PC-9 (cell line): ENCODE measurements at regions not wholly inside any gene's neighbourhood (a gene's known extent, or its start where the extent isn't known, plus 50 kb on each side); places are given as distances from the start of the nearest gene placed in this dataset.

ENCODE experiments used
- BruUV-seq: library from RNA; stranded (reverse); fragments of 400-500 nt; replicated peaks from 2 replicates; lab custom pipeline; 2021; lab: Mats Ljungman, UMichigan
- CTCF ChIA-PET: fragments of 300-600 bp; sonication (Branson Sonifier 250); formaldehyde crosslinking; loops from one replicate; lab custom pipeline; 2022; ENCODE audit warnings: antibody characterized with exemption; lab: Charles Lee
- POLR2A ChIA-PET: fragments of 300-600 bp; sonication (Branson Sonifier 250); formaldehyde crosslinking; loops from one replicate; lab custom pipeline; 2022; ENCODE audit warnings: antibody characterized with exemption; ENCODE audit not compliant: unreplicated experiment; lab: Charles Lee
- DNase-seq, 2 experiments: peaks; one replicate each; pipeline versions ENCODE4 v3.0.0 to v3.0.0-alpha.2; 2015 to 2022; ENCODE audit warnings: mixed read lengths in 1 of 2
- H2AFZ ChIP-seq: fragments of 200-600 bp; sonication (generic); 2 replicates; pipeline ENCODE4 v1.8.1; 2017; ENCODE audit warnings: antibody characterized with exemption
- H3F3A ChIP-seq: fragments of 200-600 bp; sonication (generic); 2 replicates; pipeline ENCODE4 v1.8.1; 2017; ENCODE audit warnings: antibody characterized with exemption, mild to moderate bottlenecking, low read depth; ENCODE audit not compliant: insufficient read depth
- H3K27ac ChIP-seq: fragments of 200-600 bp; sonication (generic); 2 replicates; pipeline ENCODE4 v1.6.1; 2016; ENCODE audit warnings: mixed run types
- H3K27me3 ChIP-seq: fragments of 200-600 bp; sonication (generic); 2 replicates; pipeline ENCODE4 v1.6.1; 2016; ENCODE audit warnings: low read depth, mixed run types; ENCODE audit not compliant: insufficient read depth
- H3K36me3 ChIP-seq: fragments of 200-600 bp; sonication (generic); 2 replicates; pipeline ENCODE4 v1.6.1; 2016; ENCODE audit warnings: low read depth, mixed run types
- H3K4me1 ChIP-seq: fragments of 200-600 bp; sonication (generic); replicated peaks from 2 replicates; pipeline ENCODE4 v1.6.1; 2016; ENCODE audit warnings: mixed run types; ENCODE audit not compliant: insufficient read depth
- H3K4me2 ChIP-seq: fragments of 200-600 bp; sonication (generic); 2 replicates; pipeline ENCODE4 v1.6.1; 2017; ENCODE audit warnings: mixed run types
- H3K4me3 ChIP-seq: fragments of 200-600 bp; sonication (generic); 2 replicates; pipeline ENCODE4 v1.6.1; 2016; ENCODE audit warnings: mixed run types
- H3K79me2 ChIP-seq: fragments of 200-600 bp; sonication (generic); 2 replicates; pipeline ENCODE4 v1.6.1; 2017; ENCODE audit warnings: low read depth, mixed run types
- H3K9me2 ChIP-seq: fragments of 200-600 bp; sonication (generic); 2 replicates; pipeline ENCODE4 v1.8.1; 2017; ENCODE audit warnings: mild to moderate bottlenecking; ENCODE audit not compliant: insufficient read depth
- H3K9me3 ChIP-seq: fragments of 200-600 bp; sonication (generic); 2 replicates; pipeline ENCODE4 v1.8.1; 2016; ENCODE audit warnings: low read depth; ENCODE audit not compliant: insufficient read depth
- H4K20me1 ChIP-seq: fragments of 200-600 bp; sonication (generic); 2 replicates; pipeline ENCODE4 v1.8.1; 2017; ENCODE audit not compliant: insufficient read depth
- EZH2 ChIP-seq: fragments of 200-600 bp; sonication (generic); IDR thresholded peaks from 2 replicates; pipeline ENCODE4 v1.8.0; 2017; ENCODE audit warnings: antibody characterized with exemption, low read depth
- intact Hi-C: fragments of 100-400 bp; cut with micrococcal nuclease; formaldehyde crosslinking; loops from one replicate; pipeline ENCODE4 v1.10.0; 2022; ENCODE audit not compliant: unreplicated experiment
- TF ChIP-seq, protein P1 (sequence below): fragments of 200-600 bp; sonication (generic); conservative IDR thresholded peaks from 2 replicates; pipeline ENCODE4 v1.6.1; 2017; ENCODE audit warnings: mixed run types, antibody characterized with exemption, mild to moderate bottlenecking, moderate library complexity

- H3K27ac ChIP-seq = no peak overlapping the region
- no peak for DNase-seq
- H3K4me2 ChIP-seq = no peak overlapping the region
- H3K79me2 ChIP-seq = no peaks in the 10 kb centered on the region
- no peak overlapping the region for H2AFZ ChIP-seq
- H3F3A ChIP-seq = no peaks in the 10 kb centered on the region
- H3K36me3 ChIP-seq = no peaks in the 10 kb centered on the region
- no TSS peak for BruUV-seq
- H3K4me3 ChIP-seq = no peak overlapping the region
- ChIA-PET CTCF (no interaction called here), POLR2A (no interaction called here)
- intact Hi-C loops = no loop called here
- no peaks in the 10 kb centered on the region for H4K20me1 ChIP-seq
- TF ChIP-seq EZH2 = no peak
- TF ChIP-seq, protein P1, sequence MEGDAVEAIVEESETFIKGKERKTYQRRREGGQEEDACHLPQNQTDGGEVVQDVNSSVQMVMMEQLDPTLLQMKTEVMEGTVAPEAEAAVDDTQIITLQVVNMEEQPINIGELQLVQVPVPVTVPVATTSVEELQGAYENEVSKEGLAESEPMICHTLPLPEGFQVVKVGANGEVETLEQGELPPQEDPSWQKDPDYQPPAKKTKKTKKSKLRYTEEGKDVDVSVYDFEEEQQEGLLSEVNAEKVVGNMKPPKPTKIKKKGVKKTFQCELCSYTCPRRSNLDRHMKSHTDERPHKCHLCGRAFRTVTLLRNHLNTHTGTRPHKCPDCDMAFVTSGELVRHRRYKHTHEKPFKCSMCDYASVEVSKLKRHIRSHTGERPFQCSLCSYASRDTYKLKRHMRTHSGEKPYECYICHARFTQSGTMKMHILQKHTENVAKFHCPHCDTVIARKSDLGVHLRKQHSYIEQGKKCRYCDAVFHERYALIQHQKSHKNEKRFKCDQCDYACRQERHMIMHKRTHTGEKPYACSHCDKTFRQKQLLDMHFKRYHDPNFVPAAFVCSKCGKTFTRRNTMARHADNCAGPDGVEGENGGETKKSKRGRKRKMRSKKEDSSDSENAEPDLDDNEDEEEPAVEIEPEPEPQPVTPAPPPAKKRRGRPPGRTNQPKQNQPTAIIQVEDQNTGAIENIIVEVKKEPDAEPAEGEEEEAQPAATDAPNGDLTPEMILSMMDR = no peak
- no peaks in the 10 kb centered on the region for H3K27me3 ChIP-seq
- H3K9me2 ChIP-seq = no peaks in the 10 kb centered on the region
- no peaks in the 10 kb centered on the region for H3K9me3 ChIP-seq
- no peaks in the 10 kb centered on the region for H3K4me1 ChIP-seq
Observed at GRCh38 chr3:82796765-82797164, 1035.3 kb upstream of the GBE1 start.

DNA sequence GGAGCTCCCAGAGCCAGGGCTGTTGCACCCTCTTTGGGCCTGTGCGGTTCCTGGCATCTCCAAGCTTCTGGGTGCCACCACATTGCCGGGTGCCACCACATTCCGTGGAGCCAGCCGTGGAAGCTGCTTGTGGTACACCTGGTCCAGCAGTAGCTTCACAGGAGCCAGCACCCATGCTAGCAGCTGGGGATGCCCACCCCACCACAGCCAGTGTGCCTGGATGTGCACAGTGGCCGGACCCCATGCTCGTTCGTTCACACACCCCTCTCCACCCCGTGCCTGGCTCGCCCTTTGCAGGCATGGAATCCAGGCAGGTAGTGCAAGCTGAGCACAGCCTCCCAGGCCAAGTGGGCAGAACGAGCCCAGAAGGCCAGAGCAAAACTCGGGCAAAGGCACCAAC, 1029.8 kb upstream of the GBE1 start:
- BruUV-seq = no TSS peak
- H3K4me3 ChIP-seq = no peak overlapping the region
- H3K36me3 ChIP-seq = no peaks in the 10 kb centered on the region
- H3K27me3 ChIP-seq = no peaks in the 10 kb centered on the region
- H4K20me1 ChIP-seq = no peaks in the 10 kb centered on the region
- no peak overlapping the region for H3K27ac ChIP-seq
- CTCF ChIA-PET = no interaction called here
- H3F3A ChIP-seq = no peaks in the 10 kb centered on the region
- H3K79me2 ChIP-seq = no peaks in the 10 kb centered on the region
- no peak for TF ChIP-seq EZH2
- TF ChIP-seq, protein P1 = no peak
- H3K9me2 ChIP-seq = no peaks in the 10 kb centered on the region
- no peak for DNase-seq
- intact Hi-C loops = no loop called here
- H3K9me3 ChIP-seq = no peaks in the 10 kb centered on the region
- H3K4me2 ChIP-seq = no peak overlapping the region
- no peak overlapping the region for H2AFZ ChIP-seq
- no peaks in the 10 kb centered on the region for H3K4me1 ChIP-seq
- POLR2A ChIA-PET = no interaction called here

- Histone ChIP-seq H4K20me1 (no peaks in the 10 kb centered on the region), H3K27me3 (no peaks in the 10 kb centered on the region), H3K36me3 (no peaks in the 10 kb centered on the region), H3K79me2 (no peaks in the 10 kb centered on the region), H3K4me1 (no peaks in the 10 kb centered on the region), H3K9me3 (no peaks in the 10 kb centered on the region), H3K27ac (no peak overlapping the region), H3K4me3 (no peak overlapping the region), H3K4me2 (no peak overlapping the region), H3F3A (no peaks in the 10 kb centered on the region), H2AFZ (no peak overlapping the region), H3K9me2 (no peaks in the 10 kb centered on the region)
- DNase-seq = no peak
- no peak for TF ChIP-seq EZH2
- TF ChIP-seq, protein P1 = no peak
- BruUV-seq = no TSS peak
- ChIA-PET POLR2A (no interaction called here), CTCF (no interaction called here)
- intact Hi-C loops = no loop called here
Observed at GRCh38 chr3:82790307-82791097, 1029.1 kb upstream of the GBE1 start.
